KMS-11 (cell line): ENCODE measurements at regions not wholly inside any gene's neighbourhood (a gene's known extent, or its start where the extent isn't known, plus 50 kb on each side); places are given as distances from the start of the nearest gene placed in this dataset.

Experiments used
- H2AFZ ChIP-seq: fragments of 200-600 bp; sonication (generic); 2 replicates; pipeline ENCODE4 v1.6.1; 2016; ENCODE audit warnings: antibody characterized with exemption, mixed run types, low read depth
- H3K27ac ChIP-seq: fragments of 200-600 bp; sonication (generic); 2 replicates; pipeline ENCODE4 v1.6.1; 2016; ENCODE audit warnings: mild to moderate bottlenecking, mixed run types
- H3K27me3 ChIP-seq: fragments of 200-600 bp; sonication (generic); 2 replicates; pipeline ENCODE4 v1.6.1; 2017; ENCODE audit warnings: mild to moderate bottlenecking, low read depth, mixed run types, moderate library complexity; ENCODE audit not compliant: insufficient read depth
- H3K36me3 ChIP-seq: fragments of 200-600 bp; sonication (generic); 2 replicates; pipeline ENCODE4 v1.6.1; 2017; ENCODE audit warnings: mild to moderate bottlenecking, mixed run types; ENCODE audit not compliant: insufficient read depth
- H3K4me1 ChIP-seq: fragments of 200-600 bp; sonication (generic); 2 replicates; pipeline ENCODE4 v1.6.1; 2016; ENCODE audit warnings: mild to moderate bottlenecking, low read depth, mixed run types; ENCODE audit not compliant: poor library complexity, severe bottlenecking
- H3K4me2 ChIP-seq: fragments of 200-600 bp; sonication (generic); 2 replicates; pipeline ENCODE4 v1.7.0; 2016; ENCODE audit warnings: mild to moderate bottlenecking, mixed run types
- H3K4me3 ChIP-seq: fragments of 200-600 bp; sonication (generic); IDR thresholded peaks from 2 replicates; pipeline ENCODE4 v1.6.1; 2017; ENCODE audit warnings: low read depth, low read length, mixed read lengths; ENCODE audit not compliant: insufficient read depth
- H3K79me2 ChIP-seq: fragments of 200-600 bp; sonication (generic); 2 replicates; pipeline ENCODE4 v1.6.1; 2016; ENCODE audit warnings: low read depth, mixed run types; ENCODE audit not compliant: insufficient read depth
- H3K9ac ChIP-seq: fragments of 200-600 bp; sonication (generic); 2 replicates; pipeline ENCODE4 v1.6.1; 2016; ENCODE audit warnings: mild to moderate bottlenecking, mixed run types
- H4K20me1 ChIP-seq: fragments of 200-600 bp; sonication (generic); 2 replicates; pipeline ENCODE4 v1.6.1; 2016; ENCODE audit warnings: mild to moderate bottlenecking, mixed run types; ENCODE audit not compliant: insufficient read depth
- CTCF ChIP-seq: fragments of 200-600 bp; sonication (generic); conservative IDR thresholded peaks from 2 replicates; pipeline ENCODE4 v1.6.1; 2017; ENCODE audit warnings: low read depth, mild to moderate bottlenecking, antibody characterized with exemption, low read length, moderate library complexity, mixed read lengths

DNA sequence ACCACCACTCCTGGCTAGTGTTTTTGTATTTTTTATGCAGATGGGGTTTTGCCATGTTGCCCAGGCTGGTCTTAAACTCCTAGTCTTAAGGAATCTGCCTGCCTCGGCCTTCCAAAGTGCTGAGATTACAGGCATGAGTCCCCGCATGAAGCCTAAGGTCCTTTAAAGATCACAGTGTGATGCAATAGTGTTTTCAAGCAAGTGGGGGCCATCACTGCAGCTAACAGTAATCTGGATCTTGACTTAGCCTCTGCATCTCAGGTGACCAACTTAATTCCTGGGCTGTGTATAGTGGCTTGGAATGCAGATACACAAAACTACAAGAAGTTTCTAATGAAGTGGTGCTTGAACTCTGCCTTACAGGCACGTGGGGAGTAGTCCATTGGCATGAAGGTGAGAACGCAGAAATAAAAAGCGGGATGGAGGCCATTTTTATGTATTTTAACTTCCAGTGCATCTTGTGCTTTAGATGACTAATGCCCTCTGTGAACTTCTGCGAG lies 334.4 kb upstream of the SPRED2 start:
- H4K20me1 ChIP-seq = no peaks in the 10 kb centered on the region

DNA sequence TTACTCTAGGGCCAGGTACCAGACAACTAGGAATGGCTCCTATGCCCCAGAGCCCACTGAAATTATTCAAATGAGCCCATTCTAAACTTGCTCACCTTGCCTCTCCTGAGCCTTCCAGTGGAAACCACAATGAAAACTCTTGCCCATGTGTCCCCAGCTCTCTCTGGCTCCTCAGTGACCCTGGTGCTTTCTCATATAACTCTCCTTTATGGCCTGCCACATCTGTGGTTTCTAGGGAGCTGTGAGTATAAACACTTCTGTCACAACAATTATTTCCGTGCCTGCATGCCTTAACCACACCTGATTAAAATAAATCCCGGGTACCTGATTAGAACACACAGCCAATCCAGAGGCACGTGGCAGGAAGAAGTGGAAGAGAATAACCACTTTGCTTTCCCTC lies 333.0 kb upstream of the SPRED2 start:
- no peaks in the 10 kb centered on the region for H3K79me2 ChIP-seq
- no peak overlapping the region for H3K27ac ChIP-seq
- H3K4me3 ChIP-seq = no peak overlapping the region
- no peak overlapping the region for H2AFZ ChIP-seq
- H4K20me1 ChIP-seq = no peaks in the 10 kb centered on the region
- no peaks in the 10 kb centered on the region for H3K27me3 ChIP-seq
- H3K9ac ChIP-seq = no peak overlapping the region
- H3K4me1 ChIP-seq = no peaks in the 10 kb centered on the region
- H3K4me2 ChIP-seq = no peak overlapping the region
- no peaks in the 10 kb centered on the region for H3K36me3 ChIP-seq
- TF ChIP-seq CTCF = no peak

More for the DNA sequence above, 334.4 kb upstream of the SPRED2 start:
- no peak overlapping the region for H3K4me2 ChIP-seq
- H3K36me3 ChIP-seq = no peaks in the 10 kb centered on the region
- H3K27ac ChIP-seq = no peak overlapping the region
- no peaks in the 10 kb centered on the region for H3K27me3 ChIP-seq
- no peak overlapping the region for H3K9ac ChIP-seq
- no peak for TF ChIP-seq CTCF
- H3K79me2 ChIP-seq = no peaks in the 10 kb centered on the region
- no peak overlapping the region for H2AFZ ChIP-seq
- no peak overlapping the region for H3K4me3 ChIP-seq
- H3K4me1 ChIP-seq = no peaks in the 10 kb centered on the region

DNA sequence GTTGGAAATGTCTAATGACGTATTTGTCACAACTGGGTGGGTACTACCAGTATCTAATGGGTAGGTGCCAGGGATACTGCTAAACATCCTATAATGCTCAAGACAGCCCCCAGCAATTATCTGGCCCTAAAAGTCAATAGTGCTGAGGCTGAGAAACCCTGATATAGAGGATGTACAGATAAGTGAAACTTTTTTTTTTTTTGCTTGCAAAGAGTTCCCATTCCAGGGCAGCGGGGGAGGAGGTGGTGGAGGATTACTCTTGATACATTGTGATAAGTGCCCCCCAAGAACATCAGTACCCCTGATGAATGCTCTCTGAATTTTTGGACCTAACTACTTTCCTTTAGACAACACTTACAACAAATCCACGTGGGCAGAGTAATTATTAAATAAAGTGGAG lies 329.7 kb upstream of the SPRED2 start:
- Histone ChIP-seq H2AFZ (no peak overlapping the region), H3K27me3 (no peaks in the 10 kb centered on the region), H3K9ac (no peak overlapping the region), H3K36me3 (no peaks in the 10 kb centered on the region), H3K4me1 (no peaks in the 10 kb centered on the region), H3K79me2 (no peaks in the 10 kb centered on the region), H4K20me1 (no peaks in the 10 kb centered on the region), H3K4me2 (no peak overlapping the region), H3K4me3 (no peak overlapping the region), H3K27ac (no peak overlapping the region)
- TF ChIP-seq CTCF = no peak

DNA sequence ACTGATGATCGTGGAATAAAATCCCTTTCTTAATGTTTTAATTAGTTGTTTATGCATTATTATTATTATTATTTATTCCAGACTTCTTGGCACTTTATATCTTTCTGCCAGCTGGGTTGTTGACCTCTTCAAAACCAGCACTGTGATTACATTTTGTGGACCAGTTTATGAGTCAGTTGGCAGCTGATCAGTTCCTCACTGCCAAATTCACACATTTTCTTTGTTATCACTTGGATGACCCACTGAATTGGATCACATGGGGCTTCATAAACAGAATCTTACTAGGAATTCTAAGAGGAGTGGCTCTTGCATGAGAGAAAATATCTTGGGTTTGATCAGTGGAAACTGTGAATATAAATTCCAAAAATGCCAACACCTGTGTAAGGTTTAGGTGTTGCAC lies 321.8 kb upstream of the SPRED2 start:
- no peaks in the 10 kb centered on the region for H3K79me2 ChIP-seq
- TF ChIP-seq CTCF = no peak

DNA sequence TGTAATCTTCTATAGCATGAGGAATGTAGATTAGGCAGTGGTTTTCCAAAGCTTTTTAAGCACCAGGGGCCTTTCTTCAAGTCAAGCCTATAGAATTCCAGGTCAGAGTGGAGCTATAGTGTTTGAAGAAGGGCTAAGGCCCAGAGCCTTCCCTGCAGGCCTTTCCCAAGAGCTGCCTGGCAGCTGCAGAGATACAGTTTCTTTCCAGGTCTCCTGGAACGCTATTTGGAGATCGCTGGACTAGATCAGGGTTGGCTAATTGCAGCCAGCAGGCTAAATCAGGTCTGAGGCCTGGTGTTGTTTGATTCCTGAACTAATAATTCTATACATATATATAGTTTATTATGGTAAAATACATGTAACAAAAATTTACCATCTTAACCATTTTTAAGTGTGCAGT lies 319.0 kb upstream of the SPRED2 start:
- no peak overlapping the region for H3K4me2 ChIP-seq
- no peak for TF ChIP-seq CTCF
- H3K4me1 ChIP-seq = no peaks in the 10 kb centered on the region
- H3K79me2 ChIP-seq = no peaks in the 10 kb centered on the region
- H2AFZ ChIP-seq = no peak overlapping the region
- no peak overlapping the region for H3K9ac ChIP-seq
- H3K36me3 ChIP-seq = no peaks in the 10 kb centered on the region
- H3K27ac ChIP-seq = no peak overlapping the region
- no peaks in the 10 kb centered on the region for H3K27me3 ChIP-seq
- H3K4me3 ChIP-seq = no peak overlapping the region
- no peaks in the 10 kb centered on the region for H4K20me1 ChIP-seq

More for the DNA sequence above, 321.8 kb upstream of the SPRED2 start:
- Histone ChIP-seq H3K27ac (no peak overlapping the region), H3K36me3 (no peaks in the 10 kb centered on the region), H3K4me2 (no peak overlapping the region), H3K4me3 (no peak overlapping the region), H2AFZ (no peak overlapping the region), H4K20me1 (no peaks in the 10 kb centered on the region), H3K9ac (no peak overlapping the region), H3K27me3 (no peaks in the 10 kb centered on the region), H3K4me1 (no peaks in the 10 kb centered on the region)
